GF-D8 (cell line): ENCODE measurements at regions not wholly inside any gene's neighbourhood (a gene's known extent, or its start where the extent isn't known, plus 50 kb on each side); places are given as distances from the start of the nearest gene placed in this dataset.
"Not testable (repeated sequence)": the region's sequence is repeated elsewhere in the genome, so short reads cannot be mapped to it uniquely, and the experiment has no call there.

Source experiments
- DNase-seq: peaks from one replicate; lab custom pipeline; 2025; lab: John Stamatoyannopoulos, UW

- DNase-seq = no peak
Observed at GRCh38 chrX:13420545-13421183, 100.8 kb upstream of the ATXN3L start.

DNA sequence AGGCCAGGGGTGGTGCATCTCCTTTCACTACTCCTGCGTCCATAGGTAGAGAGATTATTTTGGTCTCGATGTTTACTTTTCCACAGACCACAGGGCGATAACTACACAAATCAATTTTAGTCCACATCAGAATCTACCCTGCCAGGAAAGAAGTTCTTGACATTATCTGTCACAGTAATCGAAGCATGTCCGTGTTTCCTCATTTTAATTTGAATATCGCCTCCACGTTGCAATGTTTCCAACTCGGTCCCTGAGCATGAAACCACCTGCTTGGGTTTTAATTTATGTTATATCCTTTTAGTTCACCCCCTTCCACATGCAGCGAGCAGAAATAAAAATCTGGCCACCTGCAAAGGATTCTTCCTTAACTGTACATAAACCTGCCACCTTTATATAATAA lies 100.1 kb upstream of the ATXN3L start:
- no peak for DNase-seq

- DNase-seq = no peak
Observed at GRCh38 chrX:13419276-13419675, 99.4 kb upstream of the ATXN3L start.

- DNase-seq = no peak
Observed at GRCh38 chrX:13418126-13419097, 98.6 kb upstream of the ATXN3L start.

DNA sequence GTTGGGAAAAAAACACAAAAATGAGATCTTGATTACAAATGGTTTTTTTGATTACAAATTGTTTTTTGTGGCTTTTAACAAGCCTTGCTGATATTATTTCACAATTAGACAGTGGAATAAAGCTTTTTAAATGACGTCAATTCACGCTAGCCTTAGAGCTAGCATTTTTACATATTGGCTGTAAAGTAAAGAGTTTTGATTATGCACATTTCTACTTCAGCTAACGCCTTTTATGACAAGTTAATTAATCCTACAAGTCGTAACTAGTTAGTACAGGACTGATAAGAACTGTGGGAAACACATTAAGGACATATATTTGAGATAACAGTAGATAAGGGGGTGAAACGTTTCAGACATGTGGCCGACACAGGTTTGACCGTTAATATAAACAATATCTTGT lies 95.7 kb upstream of the ATXN3L start:
- DNase-seq = no peak

- DNase-seq = no peak
Observed at GRCh38 chrX:13414006-13414647, 94.3 kb upstream of the ATXN3L start.

DNA sequence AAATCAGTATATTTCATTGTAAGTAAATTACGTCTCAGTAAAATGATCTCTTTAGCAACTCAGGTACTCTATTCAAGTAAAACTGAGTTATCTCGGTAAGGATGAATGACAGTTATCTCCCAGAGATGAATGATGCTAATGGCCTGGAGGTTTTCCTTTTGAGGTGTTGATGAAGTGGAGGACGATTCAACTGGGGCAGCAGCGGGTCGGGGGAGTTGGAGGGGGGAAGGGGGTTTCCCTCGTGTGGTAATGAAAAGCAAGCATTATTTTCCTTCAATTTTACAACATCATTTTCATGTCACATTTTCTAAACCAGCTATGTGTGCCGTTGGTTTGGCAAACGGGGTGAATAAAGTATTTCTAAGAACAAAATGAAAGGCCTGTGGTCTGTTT lies 92.4 kb upstream of the ATXN3L start:
- no peak for DNase-seq

- no peak for DNase-seq
Observed at GRCh38 chrX:13411496-13412207, 91.8 kb upstream of the ATXN3L start.

DNA sequence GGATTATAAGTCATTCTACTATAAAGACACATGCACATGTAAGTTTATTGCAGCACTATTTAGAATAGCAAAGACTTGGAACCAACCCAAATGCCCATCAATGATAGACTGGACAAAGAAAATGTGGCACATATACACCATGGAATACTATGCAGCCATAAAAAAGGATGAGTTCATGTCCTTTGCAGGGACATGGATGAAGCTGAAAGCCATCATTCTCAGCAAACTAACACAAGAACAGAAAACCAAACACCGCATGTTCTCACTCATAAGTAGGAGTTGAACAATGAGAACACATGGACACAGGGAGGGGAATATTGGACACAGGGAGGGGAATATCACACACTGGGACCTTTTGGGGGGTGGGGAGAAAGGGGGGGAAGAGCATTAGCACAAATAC lies 88.7 kb upstream of the ATXN3L start:
- DNase-seq = not testable (repeated sequence)

DNA sequence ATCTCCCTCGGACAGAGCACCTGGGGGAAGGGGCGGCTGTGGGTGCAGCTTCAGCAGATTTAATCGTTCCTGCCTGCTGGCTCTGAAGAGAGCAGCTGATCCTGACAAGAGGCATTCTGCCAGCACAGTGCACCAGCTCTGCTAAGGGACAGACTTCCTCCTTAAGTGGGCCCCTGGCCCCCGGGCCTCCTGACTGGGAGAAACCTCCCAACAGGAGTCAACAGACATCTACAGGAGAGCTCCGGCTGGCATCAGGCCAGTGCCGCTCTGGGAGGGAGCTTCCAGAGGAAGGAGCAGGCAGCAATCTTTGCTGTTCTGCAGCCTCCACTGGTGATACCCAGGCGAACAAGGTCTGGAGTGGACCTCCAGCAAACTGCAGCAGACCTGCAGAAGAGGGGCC lies 84.9 kb upstream of the ATXN3L start:
- not testable (repeated sequence) for DNase-seq

- DNase-seq = no peak
Observed at GRCh38 chrX:13404364-13404763, 84.5 kb upstream of the ATXN3L start.

- DNase-seq = no peak
Observed at GRCh38 chrX:13401724-13402123, 81.9 kb upstream of the ATXN3L start.

DNA sequence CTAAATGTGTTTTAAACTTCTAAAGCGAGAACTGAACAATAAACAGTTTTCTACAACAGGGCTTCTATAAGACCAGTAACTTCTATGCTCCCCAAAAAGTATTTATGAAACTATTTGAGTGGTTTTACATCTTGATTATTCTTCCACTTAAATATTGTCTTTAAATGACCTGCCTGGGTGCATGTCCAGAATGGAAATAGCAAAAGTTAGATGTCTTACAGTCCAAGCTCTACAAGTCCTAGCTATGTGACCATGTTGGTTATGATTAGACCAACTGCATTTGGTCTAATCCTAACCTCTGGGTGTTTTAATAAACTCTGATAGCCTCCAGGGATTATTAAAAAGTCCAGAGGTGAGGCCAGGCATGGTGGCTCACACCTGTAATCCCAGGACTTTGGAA lies 79.0 kb upstream of the ATXN3L start:
- DNase-seq = no peak

GRCh38 chrX:13397878-13398818 lies 78.3 kb upstream of the ATXN3L start:
- no peak for DNase-seq

GRCh38 chrX:13396924-13397323 lies 77.1 kb upstream of the ATXN3L start:
- no peak for DNase-seq

- DNase-seq = no peak
Observed at GRCh38 chrX:13389501-13389900, 69.6 kb upstream of the ATXN3L start.

- DNase-seq = no peak
Observed at GRCh38 chrX:13387666-13388494, 68.0 kb upstream of the ATXN3L start.

- no peak for DNase-seq
Observed at GRCh38 chrX:13386636-13387035, 66.8 kb upstream of the ATXN3L start.

DNA sequence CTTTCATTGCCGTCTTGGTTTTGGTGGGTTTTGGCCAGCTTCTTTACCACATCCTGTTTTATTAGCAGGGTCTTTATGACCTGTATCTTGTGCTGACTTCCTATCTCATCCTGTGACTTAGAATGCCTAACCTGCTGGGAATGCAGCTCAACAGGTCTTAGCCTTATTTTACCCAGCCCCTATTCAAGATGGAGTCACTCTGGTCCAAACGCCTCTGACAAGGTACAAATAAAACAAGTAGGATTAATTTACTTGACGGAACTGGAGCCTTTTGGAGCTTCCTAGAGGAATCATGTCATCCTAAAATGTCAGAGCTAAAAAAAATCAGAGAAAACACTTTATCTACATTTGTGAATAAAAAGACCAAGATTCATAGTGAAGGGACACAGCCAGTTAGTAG lies 66.2 kb upstream of the ATXN3L start:
- no peak for DNase-seq

GRCh38 chrX:13383907-13384306 lies 64.1 kb upstream of the ATXN3L start:
- no peak for DNase-seq
